Epithelial cell of esophagus (primary cell): ENCODE measurements at regions not wholly inside any gene's neighbourhood (a gene's known extent, or its start where the extent isn't known, plus 50 kb on each side); places are given as distances from the start of the nearest gene placed in this dataset.

Experiments
- DNase-seq: peaks from one replicate; pipeline ENCODE4 v3.0.0; 2010; ENCODE audit warnings: low read depth
- H3K4me3 ChIP-seq: 2 replicates; pipeline ENCODE4 v1.5.1; 2011; ENCODE audit warnings: mild to moderate bottlenecking, low read length, control low read depth
- TF ChIP-seq, protein P1 (sequence below): IDR thresholded peaks from 2 replicates; pipeline ENCODE4 v1.5.1; 2011; ENCODE audit warnings: low read depth, mild to moderate bottlenecking, low read length, control low read depth, inconsistent platforms; ENCODE audit not compliant: insufficient read depth; ENCODE audit errors: missing control alignments

DNA sequence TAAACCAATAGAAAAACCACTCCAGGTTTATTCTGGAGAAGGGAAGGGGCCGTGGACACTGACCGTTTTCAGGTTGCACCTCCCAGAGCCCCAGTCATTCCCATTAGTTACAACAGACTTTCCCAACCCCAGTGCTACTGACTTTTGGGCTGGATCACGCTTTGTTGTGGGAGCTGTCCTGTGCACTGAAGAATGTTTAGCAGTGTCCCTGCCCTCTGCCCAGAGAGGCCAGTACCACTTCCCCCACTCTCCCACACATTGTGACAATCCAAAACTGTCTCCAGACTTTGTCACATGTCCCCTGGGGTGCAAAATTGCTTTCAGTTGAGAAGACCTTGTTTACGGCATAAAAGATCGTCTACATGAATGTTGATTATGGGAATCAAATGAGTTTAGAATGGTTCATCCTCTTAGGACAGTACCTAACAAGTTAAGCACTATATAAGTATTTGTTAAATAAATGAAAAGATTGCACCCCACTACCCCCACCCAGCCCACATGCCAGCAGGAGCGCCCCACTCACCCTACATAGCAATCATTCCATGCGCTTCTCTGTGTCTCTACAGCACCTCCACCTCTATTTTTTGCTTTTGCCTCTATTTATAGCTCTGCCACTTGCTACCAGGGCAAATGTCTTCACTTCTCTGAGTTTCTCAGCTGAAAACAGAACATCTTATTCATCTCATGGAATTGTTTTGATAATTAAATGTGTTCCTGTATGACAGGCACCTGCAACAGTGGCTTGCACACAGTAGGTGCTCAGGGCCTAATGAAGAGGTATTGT is 104.9 kb downstream of the AXIN2 start:
- no peak for DNase-seq
- TF ChIP-seq, protein P1, sequence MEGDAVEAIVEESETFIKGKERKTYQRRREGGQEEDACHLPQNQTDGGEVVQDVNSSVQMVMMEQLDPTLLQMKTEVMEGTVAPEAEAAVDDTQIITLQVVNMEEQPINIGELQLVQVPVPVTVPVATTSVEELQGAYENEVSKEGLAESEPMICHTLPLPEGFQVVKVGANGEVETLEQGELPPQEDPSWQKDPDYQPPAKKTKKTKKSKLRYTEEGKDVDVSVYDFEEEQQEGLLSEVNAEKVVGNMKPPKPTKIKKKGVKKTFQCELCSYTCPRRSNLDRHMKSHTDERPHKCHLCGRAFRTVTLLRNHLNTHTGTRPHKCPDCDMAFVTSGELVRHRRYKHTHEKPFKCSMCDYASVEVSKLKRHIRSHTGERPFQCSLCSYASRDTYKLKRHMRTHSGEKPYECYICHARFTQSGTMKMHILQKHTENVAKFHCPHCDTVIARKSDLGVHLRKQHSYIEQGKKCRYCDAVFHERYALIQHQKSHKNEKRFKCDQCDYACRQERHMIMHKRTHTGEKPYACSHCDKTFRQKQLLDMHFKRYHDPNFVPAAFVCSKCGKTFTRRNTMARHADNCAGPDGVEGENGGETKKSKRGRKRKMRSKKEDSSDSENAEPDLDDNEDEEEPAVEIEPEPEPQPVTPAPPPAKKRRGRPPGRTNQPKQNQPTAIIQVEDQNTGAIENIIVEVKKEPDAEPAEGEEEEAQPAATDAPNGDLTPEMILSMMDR: no peak
- no peak overlapping the region for H3K4me3 ChIP-seq

GRCh38 chr17:65455972-65456343 is 105.5 kb downstream of the AXIN2 start:
- TF ChIP-seq, protein P1: no peak
- no peak for DNase-seq
- no peak overlapping the region for H3K4me3 ChIP-seq

- DNase-seq: no peak
- H3K4me3 ChIP-seq: no peak overlapping the region
- TF ChIP-seq, protein P1: no peak
Observed at GRCh38 chr17:65455154-65455971, 106.1 kb downstream of the AXIN2 start.

DNA sequence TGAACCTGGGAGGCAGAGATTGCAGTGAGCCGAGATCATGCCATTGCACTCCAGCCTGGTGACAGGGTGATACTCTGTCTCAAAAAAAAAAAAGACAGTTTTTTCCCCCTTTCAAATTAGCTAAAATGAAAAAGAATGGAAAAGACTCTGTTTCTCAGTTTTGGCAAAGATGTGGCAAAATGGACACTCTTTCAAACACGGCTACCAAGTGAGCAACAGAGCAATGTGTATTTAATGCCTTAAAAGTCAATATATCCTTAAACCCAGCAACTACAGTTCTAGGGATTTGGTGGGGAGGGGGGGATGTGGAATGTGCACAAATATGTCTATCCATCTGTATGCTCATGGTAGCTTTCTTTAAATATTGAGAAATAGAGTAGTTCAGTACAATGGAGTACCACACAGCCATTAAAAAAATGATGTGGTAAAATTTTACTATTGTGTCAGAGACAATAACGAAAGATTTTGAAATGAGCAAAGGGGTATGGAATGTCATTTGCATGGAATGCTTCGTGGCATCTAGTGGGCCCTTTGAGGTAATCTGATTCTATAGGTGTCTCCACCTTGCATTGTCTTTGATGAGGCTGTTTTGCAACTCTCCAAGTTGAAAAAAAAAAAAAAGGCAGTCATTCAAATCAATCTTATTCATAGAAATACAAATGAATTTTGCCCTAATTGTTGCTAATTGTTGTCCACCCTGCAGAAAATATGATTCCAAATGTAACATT is 108.1 kb downstream of the AXIN2 start:
- TF ChIP-seq, protein P1: no peak
- no peak overlapping the region for H3K4me3 ChIP-seq
- no peak for DNase-seq

DNA sequence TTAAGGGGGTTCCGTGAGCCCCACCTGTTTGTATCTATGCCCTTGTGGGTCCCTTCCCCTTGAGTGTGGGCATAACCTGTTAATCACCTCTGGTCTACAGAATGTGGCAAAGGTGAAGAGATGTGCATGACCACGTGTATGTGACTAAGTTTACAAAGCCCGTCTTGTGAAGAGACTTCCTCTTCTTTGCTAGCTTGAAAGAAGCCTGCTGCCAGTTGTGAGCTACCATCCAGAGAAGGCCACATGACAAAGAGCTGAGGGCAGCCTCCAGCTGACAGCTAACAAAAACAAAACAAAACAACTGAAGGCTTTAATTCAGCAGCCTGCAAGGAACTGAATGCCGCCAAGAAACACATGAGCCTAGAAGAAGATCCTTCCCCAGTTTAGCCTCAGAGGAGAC is 112.0 kb downstream of the AXIN2 start:
- H3K4me3 ChIP-seq: no peak overlapping the region
- no peak for DNase-seq
- TF ChIP-seq, protein P1: no peak

GRCh38 chr17:65447823-65448222 is 113.6 kb downstream of the AXIN2 start:
- TF ChIP-seq, protein P1: no peak
- H3K4me3 ChIP-seq: no peak overlapping the region
- no peak for DNase-seq
